C4-2B (cell line): ENCODE measurements at regions not wholly inside any gene's neighbourhood (a gene's known extent, or its start where the extent isn't known, plus 50 kb on each side); places are given as distances from the start of the nearest gene placed in this dataset.

Experiments used
- CTCF ChIP-seq: fragments of 450-650 bp; conservative IDR thresholded peaks from 2 replicates; pipeline ENCODE4 v1.5.1; 2017; ENCODE audit warnings: mild to moderate bottlenecking
- ZFX ChIP-seq: fragments of 450-650 bp; IDR thresholded peaks from 2 replicates; pipeline ENCODE4 v1.6.1; 2017

GRCh38 chr15:46300716-46301115 lies 665.9 kb downstream of the SQOR start:
- no peak for TF ChIP-seq CTCF
- no peak for TF ChIP-seq ZFX
